HAP-1 (cell line): ENCODE measurements at regions not wholly inside any gene's neighbourhood (a gene's known extent, or its start where the extent isn't known, plus 50 kb on each side); places are given as distances from the start of the nearest gene placed in this dataset.
"Not testable (repeated sequence)": the region's sequence is repeated elsewhere in the genome, so short reads cannot be mapped to it uniquely, and the experiment has no call there.

Experiments
- DNase-seq, 2 experiments: peaks; one replicate each; pipeline ENCODE4 v3.0.0-alpha.2; 2016 to 2020; ENCODE audit warnings: low spot score in 2 of 2
- H3K27me3 ChIP-seq: fragments of 250-450 bp; sonication (Bioruptor Pico); 2 replicates; pipeline ENCODE4 v1.5.1; 2020; ENCODE audit warnings: low read depth, mild to moderate bottlenecking, moderate library complexity
- H3K36me3 ChIP-seq: fragments of 250-450 bp; sonication (Bioruptor Pico); replicated peaks from 2 replicates; pipeline ENCODE4 v1.5.1; 2020; ENCODE audit warnings: mild to moderate bottlenecking
- H3K4me1 ChIP-seq: fragments of 250-450 bp; sonication (Bioruptor Pico); 2 replicates; pipeline ENCODE4 v1.5.1; 2020; ENCODE audit warnings: mild to moderate bottlenecking
- H3K4me3 ChIP-seq: fragments of 250-450 bp; sonication (Bioruptor Pico); 2 replicates; pipeline ENCODE4 v1.5.1; 2020; ENCODE audit warnings: mild to moderate bottlenecking, moderate library complexity
- H3K9me3 ChIP-seq: fragments of 250-450 bp; sonication (Bioruptor Pico); 2 replicates; pipeline ENCODE4 v1.5.1; 2020; ENCODE audit warnings: mild to moderate bottlenecking, moderate library complexity
- in situ Hi-C: fragments of 300-500 bp; cut with MboI; formaldehyde crosslinking; loops from 3 replicates; pipeline ENCODE4 v1.14.3; 2020; ENCODE audit warnings: low sequenced_read_pairs, inconsistent platforms, mixed read lengths

DNA sequence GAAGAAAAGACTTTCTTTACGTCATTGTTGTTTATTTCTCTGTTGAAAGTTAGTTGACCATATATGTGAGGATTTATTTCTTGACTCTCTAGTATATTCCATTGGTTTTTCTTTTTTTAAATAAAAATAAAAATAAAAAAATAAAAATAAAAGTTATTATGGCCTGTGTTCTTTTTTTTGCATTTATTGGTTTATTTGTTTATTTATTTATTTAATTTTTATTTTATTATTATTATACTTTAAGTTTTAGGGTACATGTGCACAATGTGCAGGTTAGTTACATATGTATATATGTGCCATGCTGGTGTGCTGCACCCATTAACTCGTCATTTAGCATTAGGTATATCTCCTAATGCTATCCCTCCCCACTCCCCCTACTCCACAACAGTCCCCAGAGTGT, 822.7 kb upstream of the SLC39A10 start:
- in situ Hi-C loops, H3K9me3 ChIP-seq, DNase-seq, H3K4me3 ChIP-seq, H3K27me3 ChIP-seq, H3K36me3 ChIP-seq, H3K4me1 ChIP-seq: not testable (repeated sequence)

DNA sequence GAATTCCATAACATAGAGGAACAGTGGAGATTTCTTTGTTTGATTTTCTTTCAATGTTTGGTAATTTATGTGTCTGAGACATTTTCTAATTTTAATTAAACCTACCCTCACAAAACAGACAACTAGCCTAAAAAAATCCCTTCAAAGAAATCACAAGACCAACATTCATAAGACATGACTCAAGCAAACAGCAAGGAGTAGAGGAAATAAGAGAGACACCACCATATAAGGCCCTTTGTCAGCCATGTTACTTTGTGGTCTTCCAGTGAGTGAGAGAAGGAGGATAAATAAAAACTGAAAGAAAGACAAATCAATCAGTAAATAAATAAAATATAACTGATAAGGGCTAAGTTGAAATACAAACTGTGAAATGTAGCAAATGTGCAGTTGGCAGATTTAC, 830.8 kb upstream of the SLC39A10 start:
- in situ Hi-C loops, result no loop called here
- Histone ChIP-seq H3K9me3 (no peaks in the 10 kb centered on the region), H3K27me3 (no peaks in the 10 kb centered on the region), H3K36me3 (no peaks in the 10 kb centered on the region), H3K4me3 (no peak overlapping the region), H3K4me1 (no peaks in the 10 kb centered on the region; the same call in 1 of the 2 replicates)
- DNase-seq, result no peak

DNA sequence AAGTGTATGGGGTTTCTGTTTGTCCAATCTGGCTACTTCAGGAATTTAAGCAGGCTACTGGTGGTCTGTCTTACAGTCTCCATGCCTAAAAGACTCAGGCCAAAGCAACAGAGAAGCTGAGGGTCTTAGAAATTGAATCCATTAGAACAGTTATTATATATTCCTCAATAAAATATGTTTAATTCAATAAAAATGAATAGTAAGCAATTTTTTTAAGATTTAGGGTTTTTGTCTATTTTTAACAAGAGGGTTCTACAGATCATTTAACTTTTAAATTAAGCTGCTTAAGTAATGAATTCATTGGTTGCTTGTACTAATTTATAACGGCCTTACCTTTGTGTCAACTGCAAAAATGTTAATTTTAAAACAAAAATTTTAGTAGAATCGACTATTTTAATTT, 832.6 kb upstream of the SLC39A10 start:
- Histone ChIP-seq H3K36me3 (no peaks in the 10 kb centered on the region), H3K27me3 (no peaks in the 10 kb centered on the region), H3K4me3 (no peak overlapping the region), H3K4me1 (no peaks in the 10 kb centered on the region), H3K9me3 (no peaks in the 10 kb centered on the region)
- in situ Hi-C loops, result no loop called here
- DNase-seq, result no peak

DNA sequence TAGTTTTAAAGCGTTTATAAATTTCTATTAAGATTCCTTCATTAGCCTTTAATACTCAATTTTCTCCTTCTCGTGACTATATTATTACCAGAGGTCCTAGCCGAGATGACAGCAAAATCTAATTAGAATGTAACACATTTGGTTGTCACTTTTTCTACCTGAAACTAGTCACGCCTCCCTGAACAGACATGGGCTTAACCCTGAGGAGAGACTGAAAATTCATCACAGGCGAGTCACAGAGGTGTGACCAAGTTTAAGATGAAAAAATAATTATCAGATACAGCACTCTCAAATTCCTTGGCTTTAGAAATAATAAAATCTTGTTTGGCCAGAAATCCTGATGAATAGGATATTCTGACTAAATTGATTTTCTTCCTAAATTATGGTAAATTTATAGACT, 834.4 kb upstream of the SLC39A10 start:
- H3K27me3 ChIP-seq, result no peaks in the 10 kb centered on the region
- no peaks in the 10 kb centered on the region for H3K9me3 ChIP-seq
- no peak overlapping the region for H3K4me3 ChIP-seq
- in situ Hi-C loops, result no loop called here
- H3K4me1 ChIP-seq, result no peaks in the 10 kb centered on the region
- DNase-seq, result no peak
- H3K36me3 ChIP-seq, result no peaks in the 10 kb centered on the region

DNA sequence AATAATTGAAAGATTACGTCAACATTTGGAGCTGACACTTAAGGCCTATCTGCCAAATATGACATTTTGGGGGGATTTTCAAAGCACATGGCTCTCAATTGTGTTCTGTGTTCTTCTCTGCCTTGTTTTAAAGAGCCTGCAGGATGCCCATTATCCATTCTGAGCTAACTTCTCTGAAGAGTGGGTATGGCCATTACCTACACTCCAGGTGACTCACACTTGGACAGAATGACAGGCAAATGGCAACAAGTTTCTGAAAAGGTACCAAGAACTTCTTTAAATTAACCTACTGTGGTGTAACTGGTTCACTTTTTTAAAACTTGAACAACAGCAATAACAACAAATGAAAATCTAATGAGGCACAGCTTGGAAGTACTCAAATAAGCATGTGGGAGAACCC, 834.9 kb upstream of the SLC39A10 start:
- no peaks in the 10 kb centered on the region for H3K9me3 ChIP-seq
- no peak for DNase-seq
- H3K4me3 ChIP-seq, result no peak overlapping the region
- no peaks in the 10 kb centered on the region for H3K4me1 ChIP-seq
- H3K36me3 ChIP-seq, result no peaks in the 10 kb centered on the region
- H3K27me3 ChIP-seq, result no peaks in the 10 kb centered on the region
- in situ Hi-C loops, result no loop called here

DNA sequence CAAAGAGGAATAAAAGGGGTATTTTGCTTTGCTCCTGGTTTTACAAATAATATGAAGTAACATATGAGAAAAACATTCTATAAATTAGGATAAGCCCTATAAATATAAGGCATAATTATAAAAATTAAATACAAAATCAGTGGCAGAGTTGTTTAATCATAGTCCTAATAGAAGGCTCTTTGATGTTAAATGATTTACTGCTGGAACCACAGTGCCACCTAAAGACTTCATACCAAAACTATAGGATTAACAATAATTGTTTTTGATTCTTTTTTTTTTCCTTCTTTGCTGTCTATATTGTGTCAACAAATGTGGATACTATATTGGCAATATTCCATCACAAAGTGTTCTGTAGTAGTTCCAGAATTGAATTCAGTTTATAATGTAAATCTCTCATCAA, 837.7 kb upstream of the SLC39A10 start:
- in situ Hi-C loops, result no loop called here
- no peaks in the 10 kb centered on the region for H3K9me3 ChIP-seq
- no peak overlapping the region for H3K4me3 ChIP-seq
- no peaks in the 10 kb centered on the region for H3K36me3 ChIP-seq
- DNase-seq, result peak in 1 of 2 experiments; percentile 11
- no peaks in the 10 kb centered on the region for H3K27me3 ChIP-seq
- H3K4me1 ChIP-seq, result no peaks in the 10 kb centered on the region

DNA sequence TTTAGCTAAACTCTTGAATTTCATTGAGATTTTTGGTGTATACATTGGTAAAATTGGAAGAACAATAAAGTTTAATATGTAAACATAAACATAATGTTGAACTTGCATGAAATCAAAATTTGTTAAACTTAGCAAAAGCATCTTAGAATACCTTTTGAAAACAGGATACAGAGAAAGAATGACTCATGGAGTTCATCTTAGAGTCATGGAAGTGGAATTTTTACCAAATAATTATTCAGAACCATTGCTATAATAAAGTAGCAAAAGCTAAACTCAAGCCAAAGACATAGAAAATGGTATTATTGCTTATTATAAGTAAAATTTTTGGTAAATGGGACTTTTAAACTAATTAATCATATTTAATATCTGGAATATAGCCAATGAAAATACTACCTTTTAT, 841.6 kb upstream of the SLC39A10 start:
- Histone ChIP-seq H3K4me1 (no peaks in the 10 kb centered on the region), H3K27me3 (no peaks in the 10 kb centered on the region), H3K4me3 (no peak overlapping the region), H3K36me3 (no peaks in the 10 kb centered on the region), H3K9me3 (no peaks in the 10 kb centered on the region)
- in situ Hi-C loops, result no loop called here
- DNase-seq, result no peak

DNA sequence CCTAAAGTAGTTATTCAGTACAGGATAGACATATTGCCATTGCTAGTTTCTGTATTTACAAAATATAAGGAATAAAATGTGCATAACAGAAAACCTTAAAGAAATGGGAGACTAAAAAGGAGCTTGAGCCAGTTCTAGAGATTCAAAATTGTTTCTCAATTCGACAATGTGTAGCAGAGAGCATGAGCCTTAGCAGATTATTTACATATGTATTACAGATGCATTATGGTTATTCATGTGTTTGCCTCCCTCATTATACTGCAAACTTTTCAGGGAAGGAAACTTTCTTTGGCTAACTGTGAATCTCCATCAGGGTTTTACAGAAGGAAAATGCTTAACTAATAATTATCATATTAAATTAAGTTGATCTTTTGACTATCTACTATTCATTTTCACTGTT, 854.4 kb upstream of the SLC39A10 start:
- Histone ChIP-seq H3K36me3 (no peaks in the 10 kb centered on the region), H3K4me1 (peaks cover 7% of the 10 kb centered on the region; the same call in 1 of the 2 replicates), H3K4me3 (no peak overlapping the region), H3K9me3 (no peaks in the 10 kb centered on the region), H3K27me3 (no peaks in the 10 kb centered on the region)
- in situ Hi-C loops, result no loop called here
- DNase-seq, result no peak

DNA sequence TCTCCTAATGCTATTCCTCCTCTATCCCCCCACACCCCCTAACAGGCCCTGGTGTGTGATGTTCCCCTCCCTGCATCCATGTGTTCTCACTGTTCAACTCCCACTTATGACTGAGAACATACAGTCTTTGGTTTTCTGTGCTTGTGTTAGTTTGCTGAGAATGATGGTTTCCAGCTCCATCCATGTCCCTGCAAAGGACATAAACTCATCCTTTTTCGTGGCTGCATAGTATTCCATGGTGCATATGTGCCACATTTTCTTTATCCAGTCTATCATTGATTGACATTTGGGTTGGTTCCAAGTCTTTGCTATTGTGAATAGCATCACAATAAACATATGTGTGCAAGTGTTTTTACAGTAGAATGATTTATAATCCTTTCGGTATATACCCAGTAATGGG, 870.0 kb upstream of the SLC39A10 start:
- DNase-seq, H3K27me3 ChIP-seq, H3K4me3 ChIP-seq, H3K36me3 ChIP-seq, H3K4me1 ChIP-seq, in situ Hi-C loops, H3K9me3 ChIP-seq: not testable (repeated sequence)

DNA sequence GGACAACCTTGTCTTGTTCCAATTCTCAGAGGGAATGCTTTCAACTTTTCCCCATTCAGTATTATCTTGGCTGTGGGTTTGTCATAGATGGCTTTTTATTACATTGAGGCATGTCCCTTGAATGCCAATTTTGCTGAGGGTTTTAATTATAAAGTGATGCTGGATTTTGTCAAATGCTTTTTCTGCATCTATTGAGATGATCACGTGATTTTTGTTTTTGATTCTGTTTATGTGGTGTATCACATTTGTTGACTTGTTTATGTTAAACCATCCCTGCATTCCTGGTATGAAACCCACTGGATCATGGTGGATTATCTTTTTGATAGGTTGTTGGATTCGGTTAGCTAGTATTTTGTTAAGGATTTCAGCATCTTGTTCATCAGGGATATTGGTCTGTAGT, 885.6 kb upstream of the SLC39A10 start:
- H3K27me3 ChIP-seq, DNase-seq, H3K36me3 ChIP-seq, in situ Hi-C loops, H3K9me3 ChIP-seq, H3K4me3 ChIP-seq, H3K4me1 ChIP-seq: not testable (repeated sequence)

DNA sequence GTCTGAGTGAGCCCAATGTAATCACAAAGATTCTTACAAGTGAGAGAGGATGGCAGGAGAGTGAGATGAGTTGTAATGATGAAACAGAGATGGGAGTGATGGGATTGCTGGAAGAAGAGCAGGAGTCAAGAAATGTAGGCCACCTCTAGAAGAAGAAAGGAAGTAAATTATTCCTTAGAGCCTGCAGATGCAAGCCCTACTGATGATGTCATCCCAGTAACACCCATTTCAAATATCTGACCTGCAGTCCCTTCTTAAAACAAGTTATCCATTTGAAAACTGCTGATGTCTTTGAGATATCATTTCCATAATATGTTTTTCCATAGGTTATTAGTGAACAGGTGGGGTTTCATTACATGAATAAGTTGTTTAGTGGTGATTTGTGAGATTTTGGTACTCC, 888.0 kb upstream of the SLC39A10 start:
- H3K9me3 ChIP-seq, result no peaks in the 10 kb centered on the region
- H3K36me3 ChIP-seq, result no peaks in the 10 kb centered on the region
- H3K4me3 ChIP-seq, result no peak overlapping the region
- in situ Hi-C loops, result no loop called here
- DNase-seq, result no peak
- peaks cover 4% of the 10 kb centered on the region; the same call in 1 of the 2 replicates for H3K4me1 ChIP-seq
- no peaks in the 10 kb centered on the region for H3K27me3 ChIP-seq

DNA sequence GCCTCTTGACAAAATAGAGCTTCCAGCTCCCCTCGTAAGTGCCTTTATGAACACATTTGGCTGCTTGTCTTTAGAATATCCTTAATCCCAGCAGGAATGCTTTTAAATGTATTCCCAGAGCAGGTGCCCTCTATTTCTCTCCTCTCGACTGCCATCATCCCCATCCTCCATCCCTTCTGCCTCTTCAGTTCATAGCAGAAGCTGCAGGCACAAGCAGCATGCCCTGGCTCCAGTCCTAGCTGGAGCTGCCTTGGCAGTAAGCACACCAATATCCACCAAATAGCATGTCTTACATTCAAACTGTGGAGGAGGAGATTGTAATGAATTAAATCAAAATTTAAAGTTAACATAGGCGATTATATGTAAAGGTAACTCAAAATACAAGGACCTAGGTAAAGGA, 891.3 kb upstream of the SLC39A10 start:
- Histone ChIP-seq H3K36me3 (no peaks in the 10 kb centered on the region), H3K4me1 (peaks cover 4% of the 10 kb centered on the region), H3K27me3 (no peaks in the 10 kb centered on the region), H3K9me3 (no peaks in the 10 kb centered on the region; the same call in 1 of the 2 replicates), H3K4me3 (no peak overlapping the region)
- no peak for DNase-seq
- in situ Hi-C loops, result no loop called here

DNA sequence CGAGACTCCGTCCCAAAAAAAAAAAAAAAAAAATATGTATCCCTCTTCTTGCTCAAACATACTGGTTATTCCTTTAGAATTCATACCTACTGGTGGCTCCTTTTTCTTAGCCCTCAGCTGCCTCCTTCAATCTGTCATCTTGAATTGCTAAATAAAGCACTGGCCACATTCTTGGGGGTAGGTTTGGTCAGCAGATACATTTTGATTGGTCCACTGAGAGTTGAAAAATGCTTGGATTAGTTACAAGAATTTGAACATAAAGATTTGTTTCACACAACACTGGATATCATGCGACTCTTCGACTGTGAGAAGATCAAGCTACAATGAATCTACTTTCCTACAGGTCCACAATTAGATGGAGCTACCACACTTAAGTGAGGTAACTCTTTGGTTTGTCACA, 906.1 kb upstream of the SLC39A10 start:
- in situ Hi-C loops, result no loop called here
- Histone ChIP-seq H3K4me3 (no peak overlapping the region), H3K4me1 (peaks cover 9% of the 10 kb centered on the region), H3K27me3 (no peaks in the 10 kb centered on the region), H3K36me3 (no peaks in the 10 kb centered on the region), H3K9me3 (no peaks in the 10 kb centered on the region)
- DNase-seq, result no peak

DNA sequence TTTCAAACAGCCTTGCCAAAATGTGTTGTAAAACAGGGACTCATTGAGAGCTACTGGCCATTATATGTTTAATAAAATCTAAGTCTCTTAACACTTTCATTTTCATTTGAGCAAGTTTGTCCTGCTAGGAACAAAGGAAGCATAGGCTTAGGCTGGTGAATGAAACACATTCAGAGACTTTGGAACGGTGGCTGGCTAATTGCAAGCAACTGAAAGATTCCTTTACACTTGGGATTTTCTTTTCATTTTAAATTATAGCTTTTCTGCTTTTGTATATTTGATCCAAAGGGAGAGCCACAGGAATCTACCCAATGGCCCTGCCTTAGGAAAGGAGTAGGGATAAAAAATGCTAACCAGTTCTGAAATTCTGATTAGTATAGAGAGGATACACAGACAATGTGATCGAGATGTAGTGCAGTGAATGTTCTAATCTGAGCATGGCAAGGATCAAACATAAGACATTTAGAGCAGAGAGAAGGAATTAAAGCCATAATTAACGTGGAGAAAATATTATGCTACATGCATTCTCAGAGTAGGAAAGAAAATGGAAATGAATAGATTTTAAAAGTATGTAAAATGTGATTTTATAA, 911.4 kb upstream of the SLC39A10 start:
- H3K36me3 ChIP-seq, result no peaks in the 10 kb centered on the region
- no peaks in the 10 kb centered on the region for H3K9me3 ChIP-seq
- in situ Hi-C loops, result no loop called here
- peaks cover 13% of the 10 kb centered on the region for H3K4me1 ChIP-seq
- no peak overlapping the region for H3K4me3 ChIP-seq
- no peaks in the 10 kb centered on the region for H3K27me3 ChIP-seq
- peak; percentile 63 to 91 for DNase-seq

DNA sequence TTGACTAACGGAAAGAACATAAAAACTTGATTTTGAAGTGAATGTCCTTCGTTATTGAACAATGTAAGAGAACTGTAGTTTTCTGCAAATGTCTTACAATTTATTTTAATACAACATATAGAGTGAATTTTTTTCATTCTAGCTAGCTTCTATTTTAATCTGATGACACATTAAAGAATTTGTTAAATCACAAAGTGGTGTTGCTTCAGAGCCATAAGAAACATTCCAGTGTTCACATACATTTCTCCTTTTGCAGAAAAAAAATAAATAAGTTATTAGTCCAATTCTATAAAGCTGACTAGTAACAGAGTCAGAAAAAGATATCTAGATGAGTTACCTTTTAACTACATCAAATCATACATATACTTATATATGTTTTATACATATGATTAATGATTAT, 914.3 kb upstream of the SLC39A10 start:
- H3K4me1 ChIP-seq, result peaks cover 10% of the 10 kb centered on the region
- no peaks in the 10 kb centered on the region; the same call in 1 of the 2 replicates for H3K27me3 ChIP-seq
- H3K4me3 ChIP-seq, result no peak overlapping the region
- in situ Hi-C loops, result no loop called here
- DNase-seq, result no peak
- no peaks in the 10 kb centered on the region for H3K9me3 ChIP-seq
- no peaks in the 10 kb centered on the region for H3K36me3 ChIP-seq
